Prostate gland (tissue), 2 donors: ENCODE measurements at regions not wholly inside any gene's neighbourhood (a gene's known extent, or its start where the extent isn't known, plus 50 kb on each side); places are given as distances from the start of the nearest gene placed in this dataset.

Experiments
- DNase-seq: peaks from one replicate; pipeline ENCODE4 v3.0.0-alpha.2; 2019; ENCODE audit warnings: low spot score
- H3K27ac ChIP-seq, 2 donors: fragments of 200-600 bp; sonication (generic); 2 replicates each; pipeline ENCODE4 v1.5.1; 2017 to 2019
- H3K27me3 ChIP-seq: fragments of 200-600 bp; sonication (generic); replicated peaks from 2 replicates; pipeline ENCODE4 v1.5.1; 2019; ENCODE audit not compliant: insufficient read depth
- H3K36me3 ChIP-seq, 2 donors: fragments of 200-600 bp; sonication (generic); 1 replicate in 1 of 2; 2 replicates in 1 of 2; pipeline versions ENCODE4 v1.5.1 to v1.8.1; 2017 to 2019
- H3K4me1 ChIP-seq: fragments of 200-600 bp; sonication (generic); replicated peaks from 2 replicates; pipeline ENCODE4 v1.5.1; 2019
- H3K4me3 ChIP-seq, 2 donors: fragments of 200-600 bp; sonication (generic); 2 replicates each; pipeline ENCODE4 v1.5.1; 2017 to 2019
- H3K9me3 ChIP-seq: fragments of 200-600 bp; sonication (generic); 2 replicates; pipeline ENCODE4 v1.5.1; 2017
- POLR2A ChIP-seq: fragments of 450-650 bp; IDR thresholded peaks from one replicate; pipeline ENCODE4 v1.6.1; 2016; ENCODE audit warnings: antibody characterized with exemption, mild to moderate bottlenecking
- POLR2AphosphoS5 ChIP-seq: sonication (generic); formaldehyde crosslinking; IDR thresholded peaks from one replicate; pipeline ENCODE4 v1.6.1; 2017; ENCODE audit warnings: antibody characterized with exemption
- WGBS: methylation state at CpG from one replicate; pipeline ENCODE4 v1.1.5; 2018; 5-methylcytosine and 5-hydroxymethylcytosine counted together
- intact Hi-C: fragments of 100-400 bp; cut with DNase I; formaldehyde crosslinking; loops from one replicate; pipeline ENCODE4 v1.14.2; 2022
- TF ChIP-seq, protein P1 (sequence below), 4 experiments: fragments of 200-600 bp in 2 of 4; fragments of 450-650 bp in 2 of 4; sonication (generic) in 2 of 4; IDR thresholded peaks; 1 replicate in 3 of 4; 2 replicates in 1 of 4; pipeline ENCODE4 v1.5.1; 2016 to 2019; ENCODE audit warnings: antibody characterized with exemption in 4 of 4, mild to moderate bottlenecking in 2 of 4, moderate library complexity in 2 of 4

- H3K9me3 ChIP-seq: no peaks in the 10 kb centered on the region
- no peaks in the 10 kb centered on the region for H3K27me3 ChIP-seq
- H3K27ac ChIP-seq: no peak overlapping the region
- TF ChIP-seq POLR2AphosphoS5 (no peak), POLR2A (no peak)
- TF ChIP-seq, protein P1, sequence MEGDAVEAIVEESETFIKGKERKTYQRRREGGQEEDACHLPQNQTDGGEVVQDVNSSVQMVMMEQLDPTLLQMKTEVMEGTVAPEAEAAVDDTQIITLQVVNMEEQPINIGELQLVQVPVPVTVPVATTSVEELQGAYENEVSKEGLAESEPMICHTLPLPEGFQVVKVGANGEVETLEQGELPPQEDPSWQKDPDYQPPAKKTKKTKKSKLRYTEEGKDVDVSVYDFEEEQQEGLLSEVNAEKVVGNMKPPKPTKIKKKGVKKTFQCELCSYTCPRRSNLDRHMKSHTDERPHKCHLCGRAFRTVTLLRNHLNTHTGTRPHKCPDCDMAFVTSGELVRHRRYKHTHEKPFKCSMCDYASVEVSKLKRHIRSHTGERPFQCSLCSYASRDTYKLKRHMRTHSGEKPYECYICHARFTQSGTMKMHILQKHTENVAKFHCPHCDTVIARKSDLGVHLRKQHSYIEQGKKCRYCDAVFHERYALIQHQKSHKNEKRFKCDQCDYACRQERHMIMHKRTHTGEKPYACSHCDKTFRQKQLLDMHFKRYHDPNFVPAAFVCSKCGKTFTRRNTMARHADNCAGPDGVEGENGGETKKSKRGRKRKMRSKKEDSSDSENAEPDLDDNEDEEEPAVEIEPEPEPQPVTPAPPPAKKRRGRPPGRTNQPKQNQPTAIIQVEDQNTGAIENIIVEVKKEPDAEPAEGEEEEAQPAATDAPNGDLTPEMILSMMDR (IDR thresholded peaks at IDR 0.05): no peak
- H3K36me3 ChIP-seq: no peaks in the 10 kb centered on the region
- no peak overlapping the region for H3K4me3 ChIP-seq
- WGBS: 60% methylated on average over 4 of the region's 4 CpGs
- DNase-seq: no peak
- no peaks in the 10 kb centered on the region for H3K4me1 ChIP-seq
- intact Hi-C loops: no loop called here
Observed at GRCh38 chr18:66193938-66194337, 410.0 kb downstream of the CDH19 start.

DNA sequence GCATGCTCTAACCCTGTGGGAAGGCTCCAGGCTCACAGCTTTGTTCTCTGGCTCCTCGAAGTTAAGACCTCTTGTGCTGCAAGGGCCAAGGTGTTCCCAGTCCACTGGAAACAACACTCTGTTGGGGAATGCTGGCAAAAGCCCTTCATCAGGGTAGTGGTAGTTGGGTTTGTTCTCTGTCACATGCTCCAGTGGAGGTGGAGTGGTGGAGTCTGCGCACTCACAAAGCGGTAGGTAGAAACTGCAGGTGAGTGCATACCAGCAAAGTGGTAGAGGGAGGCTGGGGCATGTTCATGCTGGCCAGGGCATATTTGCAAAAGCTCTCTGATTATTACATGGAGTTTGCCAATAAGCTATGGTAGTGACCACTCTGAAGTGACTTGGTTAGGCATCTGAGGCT lies 410.5 kb downstream of the CDH19 start:
- Histone ChIP-seq H3K27me3 (no peaks in the 10 kb centered on the region), H3K9me3 (no peaks in the 10 kb centered on the region), H3K36me3 (no peaks in the 10 kb centered on the region), H3K27ac (no peak overlapping the region), H3K4me1 (no peaks in the 10 kb centered on the region), H3K4me3 (no peak overlapping the region)
- DNase-seq: no peak
- WGBS: 59% methylated on average over 3 of the region's 3 CpGs
- TF ChIP-seq, protein P1 (IDR thresholded peaks at IDR 0.05): no peak
- TF ChIP-seq POLR2AphosphoS5: no peak
- no peak for TF ChIP-seq POLR2A
- intact Hi-C loops: no loop called here

- H3K27me3 ChIP-seq: no peaks in the 10 kb centered on the region
- no peak for TF ChIP-seq POLR2AphosphoS5
- TF ChIP-seq, protein P1 (IDR thresholded peaks at IDR 0.05): no peak
- no peak for TF ChIP-seq POLR2A
- no peaks in the 10 kb centered on the region for H3K36me3 ChIP-seq
- H3K4me1 ChIP-seq: no peaks in the 10 kb centered on the region
- H3K27ac ChIP-seq: no peak overlapping the region
- WGBS: 58% methylated on average over 5 of the region's 5 CpGs
- DNase-seq: no peak
- no peak overlapping the region for H3K4me3 ChIP-seq
- H3K9me3 ChIP-seq: no peaks in the 10 kb centered on the region
- intact Hi-C loops: no loop called here
Observed at GRCh38 chr18:66168685-66169235, 417.9 kb downstream of the CDH7 start.

- Histone ChIP-seq H3K9me3 (no peaks in the 10 kb centered on the region), H3K27me3 (no peaks in the 10 kb centered on the region), H3K4me1 (no peaks in the 10 kb centered on the region), H3K4me3 (no peak overlapping the region), H3K27ac (no peak overlapping the region), H3K36me3 (no peaks in the 10 kb centered on the region)
- WGBS: 93% methylated on average over 7 of the region's 7 CpGs
- intact Hi-C loops: no loop called here
- no peak for TF ChIP-seq POLR2AphosphoS5
- no peak for TF ChIP-seq POLR2A
- TF ChIP-seq, protein P1 (IDR thresholded peaks at IDR 0.05): no peak
- DNase-seq: no peak
Observed at GRCh38 chr18:66167829-66168684, 417.2 kb downstream of the CDH7 start.

DNA sequence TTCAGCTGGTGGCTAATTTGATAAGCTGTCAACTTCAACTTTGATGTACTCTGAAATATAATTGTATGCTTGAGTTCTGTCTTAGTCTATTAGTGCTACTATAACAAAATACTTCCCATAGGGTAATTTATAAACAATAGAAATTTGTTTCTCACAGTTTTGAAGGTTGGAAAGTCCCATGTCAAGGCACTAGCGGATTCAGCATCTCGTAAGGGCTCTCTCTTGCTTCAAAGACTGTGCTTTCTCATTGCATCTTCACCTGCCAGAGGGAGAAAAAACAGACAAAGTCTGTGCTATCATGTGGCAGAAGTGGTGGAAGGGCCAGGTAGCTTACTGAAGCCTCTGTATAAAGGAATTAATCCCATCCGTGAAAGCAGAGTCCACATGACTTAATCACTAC lies 409.2 kb downstream of the CDH7 start:
- Histone ChIP-seq H3K4me3 (no peak overlapping the region), H3K27me3 (no peaks in the 10 kb centered on the region), H3K36me3 (no peaks in the 10 kb centered on the region), H3K27ac (no peak overlapping the region), H3K4me1 (no peaks in the 10 kb centered on the region), H3K9me3 (no peaks in the 10 kb centered on the region)
- TF ChIP-seq POLR2AphosphoS5: no peak
- TF ChIP-seq, protein P1 (IDR thresholded peaks at IDR 0.05): no peak
- no peak for TF ChIP-seq POLR2A
- intact Hi-C loops: no loop called here
- WGBS: 92% methylated on average over 3 of the region's 3 CpGs
- DNase-seq: no peak
